ENCODE measurements at regions not wholly inside any gene's neighbourhood (a gene's known extent, or its start where the extent isn't known, plus 50 kb on each side); places are given as distances from the start of the nearest gene placed in this dataset.
A peak's percentile ranks its signal among the peaks of the same experiment; 100 is the strongest.

GRCh38 chr2:81194581-81194980, 890.0 kb upstream of the LRRTM1 start:
- intact Hi-C loops (cut with DNase I; ENCODE audit: low total_unique reads) = no loop called here
- H3K27ac ChIP-seq = no peak overlapping the region

GRCh38 chr2:81194176-81194575, 889.6 kb upstream of the LRRTM1 start:
- intact Hi-C loops (cut with DNase I; ENCODE audit: low total_unique reads) = no loop called here
- Histone ChIP-seq H3K27me3 (no peaks in the 10 kb centered on the region), H3K9me3 (no peaks in the 10 kb centered on the region), H3K4me3 (peak overlapping the region in 1 of 2 donors; percentile 11), H3K27ac (no peak overlapping the region), H3K36me3 (ENCODE audit: low read depth, missing control alignments) (no peaks in the 10 kb centered on the region), H3K4me1 (no peaks in the 10 kb centered on the region)
- WGBS, 2 donors = 58 to 84% methylated on average over 16 to 30 of the region's 30 CpGs
- no peak for DNase-seq
- TF ChIP-seq POLR2A (IDR thresholded peaks at IDR 0.05) (no peak), CTCF (IDR thresholded peaks at IDR 0.05) (no peak)

More at GRCh38 chr2:81194581-81194980, 890.0 kb upstream of the LRRTM1 start:
- peak overlapping the region in 1 of 2 donors; percentile 11 for H3K4me3 ChIP-seq
- H3K36me3 ChIP-seq (ENCODE audit: low read depth, missing control alignments) = no peaks in the 10 kb centered on the region
- DNase-seq = no peak
- H3K9me3 ChIP-seq = no peaks in the 10 kb centered on the region
- no peak for TF ChIP-seq CTCF (IDR thresholded peaks at IDR 0.05)
- no peaks in the 10 kb centered on the region for H3K27me3 ChIP-seq
- WGBS, 2 donors = 86 to 92% methylated on average over 12 to 23 of the region's 23 CpGs
- no peaks in the 10 kb centered on the region for H3K4me1 ChIP-seq

- Histone ChIP-seq H3K9me3 (no peaks in the 10 kb centered on the region), H3K36me3 (ENCODE audit: low read depth, missing control alignments) (no peaks in the 10 kb centered on the region), H3K4me1 (no peaks in the 10 kb centered on the region), H3K27ac (no peak overlapping the region), H3K27me3 (no peaks in the 10 kb centered on the region), H3K4me3 (no peak overlapping the region)
- TF ChIP-seq POLR2A (IDR thresholded peaks at IDR 0.05) (no peak), CTCF (IDR thresholded peaks at IDR 0.05) (no peak)
- DNase-seq = no peak
- intact Hi-C loops (cut with DNase I; ENCODE audit: low total_unique reads) = no loop called here
These were observed 877.3 kb upstream of the LRRTM1 start for GRCh38 chr2:81181845-81182244.

GRCh38 chr2:81171447-81171846, 866.9 kb upstream of the LRRTM1 start:
- Histone ChIP-seq H3K27me3 (no peaks in the 10 kb centered on the region), H3K36me3 (ENCODE audit: low read depth, missing control alignments) (no peaks in the 10 kb centered on the region), H3K9me3 (no peaks in the 10 kb centered on the region), H3K4me1 (no peaks in the 10 kb centered on the region), H3K27ac (no peak overlapping the region), H3K4me3 (no peak overlapping the region)
- DNase-seq = no peak
- intact Hi-C loops (cut with DNase I; ENCODE audit: low total_unique reads) = no loop called here
- no peak for TF ChIP-seq POLR2A (IDR thresholded peaks at IDR 0.05)
- TF ChIP-seq CTCF (IDR thresholded peaks at IDR 0.05) = no peak
- WGBS, 2 donors = 82 to 93% methylated on average over 2 of the region's 2 CpGs

- no peaks in the 10 kb centered on the region for H3K4me1 ChIP-seq
- no peak overlapping the region for H3K4me3 ChIP-seq
- H3K9me3 ChIP-seq = no peaks in the 10 kb centered on the region
- H3K27me3 ChIP-seq = no peaks in the 10 kb centered on the region
- no peak for DNase-seq
- WGBS, 2 donors = 81 to 87% methylated on average over 3 of the region's 3 CpGs
- intact Hi-C loops (cut with DNase I; ENCODE audit: low total_unique reads) = no loop called here
- TF ChIP-seq POLR2A (IDR thresholded peaks at IDR 0.05) = no peak
- no peak overlapping the region for H3K27ac ChIP-seq
- no peaks in the 10 kb centered on the region for H3K36me3 ChIP-seq (ENCODE audit: low read depth, missing control alignments)
These were observed 859.0 kb upstream of the LRRTM1 start for GRCh38 chr2:81163583-81163982.

Measured in testis (tissue), 2 donors.